B cell (primary cell): ENCODE measurements at regions not wholly inside any gene's neighbourhood (a gene's known extent, or its start where the extent isn't known, plus 50 kb on each side); places are given as distances from the start of the nearest gene placed in this dataset.

Experiments
- EZH2 ChIP-seq: IDR thresholded peaks from 2 replicates; pipeline ENCODE4 v1.6.1; 2012; ENCODE audit warnings: borderline replicate concordance, low read depth, mild to moderate bottlenecking, moderate library complexity, low read length; ENCODE audit not compliant: insufficient read depth, poor library complexity, severe bottlenecking
- TF ChIP-seq, protein P1 (sequence below): fragments of 200-600 bp; IDR thresholded peaks from one replicate; pipeline ENCODE4 v1.8.0; 2022; ENCODE audit warnings: antibody characterized with exemption, mild to moderate bottlenecking

DNA sequence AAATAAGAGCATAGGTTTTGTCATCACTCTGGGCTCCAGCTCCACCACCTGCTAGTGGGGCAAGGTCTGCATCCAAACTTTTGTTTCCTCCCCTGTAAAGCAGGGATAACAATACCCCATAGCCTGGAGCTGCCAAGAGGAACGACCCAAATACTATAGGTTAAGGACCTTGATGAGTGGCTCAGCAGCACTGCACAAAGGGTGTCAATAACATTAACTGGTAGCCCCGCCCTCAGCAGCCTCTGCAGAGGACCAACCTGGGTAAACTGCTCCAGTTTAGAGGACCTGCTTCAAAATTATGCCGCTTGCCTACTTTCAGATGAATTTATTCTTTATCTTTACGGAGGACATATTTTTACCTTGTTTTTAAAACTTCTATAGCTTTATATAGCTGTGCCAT lies 65.8 kb upstream of the RIOK3 start:
- TF ChIP-seq, protein P1, sequence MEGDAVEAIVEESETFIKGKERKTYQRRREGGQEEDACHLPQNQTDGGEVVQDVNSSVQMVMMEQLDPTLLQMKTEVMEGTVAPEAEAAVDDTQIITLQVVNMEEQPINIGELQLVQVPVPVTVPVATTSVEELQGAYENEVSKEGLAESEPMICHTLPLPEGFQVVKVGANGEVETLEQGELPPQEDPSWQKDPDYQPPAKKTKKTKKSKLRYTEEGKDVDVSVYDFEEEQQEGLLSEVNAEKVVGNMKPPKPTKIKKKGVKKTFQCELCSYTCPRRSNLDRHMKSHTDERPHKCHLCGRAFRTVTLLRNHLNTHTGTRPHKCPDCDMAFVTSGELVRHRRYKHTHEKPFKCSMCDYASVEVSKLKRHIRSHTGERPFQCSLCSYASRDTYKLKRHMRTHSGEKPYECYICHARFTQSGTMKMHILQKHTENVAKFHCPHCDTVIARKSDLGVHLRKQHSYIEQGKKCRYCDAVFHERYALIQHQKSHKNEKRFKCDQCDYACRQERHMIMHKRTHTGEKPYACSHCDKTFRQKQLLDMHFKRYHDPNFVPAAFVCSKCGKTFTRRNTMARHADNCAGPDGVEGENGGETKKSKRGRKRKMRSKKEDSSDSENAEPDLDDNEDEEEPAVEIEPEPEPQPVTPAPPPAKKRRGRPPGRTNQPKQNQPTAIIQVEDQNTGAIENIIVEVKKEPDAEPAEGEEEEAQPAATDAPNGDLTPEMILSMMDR = no peak
- TF ChIP-seq EZH2 = no peak
